ENCODE measurements at regions not wholly inside any gene's neighbourhood (a gene's known extent, or its start where the extent isn't known, plus 50 kb on each side); places are given as distances from the start of the nearest gene placed in this dataset.

DNA sequence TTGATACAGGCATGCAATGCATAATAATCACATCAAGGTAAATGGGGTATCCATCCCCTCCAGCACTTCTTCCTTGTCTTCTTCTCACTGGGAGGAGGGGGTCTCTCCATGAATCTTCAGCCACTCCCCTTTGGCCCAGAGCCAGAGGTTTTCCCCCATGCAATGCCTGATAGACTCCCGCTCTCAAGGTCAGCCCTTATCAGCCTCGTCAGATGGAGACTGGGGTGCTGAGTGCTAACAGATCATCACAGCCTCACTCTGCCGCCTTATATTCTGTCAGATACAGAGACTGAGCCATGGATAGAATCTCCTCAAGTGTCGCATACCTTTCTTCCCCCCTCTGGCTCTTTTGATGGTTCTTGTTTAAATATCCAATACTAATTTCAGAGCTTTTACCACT, 503.1 kb downstream of the AACS start:
- DNase-seq (ENCODE audit: low read depth) = no peak

DNA sequence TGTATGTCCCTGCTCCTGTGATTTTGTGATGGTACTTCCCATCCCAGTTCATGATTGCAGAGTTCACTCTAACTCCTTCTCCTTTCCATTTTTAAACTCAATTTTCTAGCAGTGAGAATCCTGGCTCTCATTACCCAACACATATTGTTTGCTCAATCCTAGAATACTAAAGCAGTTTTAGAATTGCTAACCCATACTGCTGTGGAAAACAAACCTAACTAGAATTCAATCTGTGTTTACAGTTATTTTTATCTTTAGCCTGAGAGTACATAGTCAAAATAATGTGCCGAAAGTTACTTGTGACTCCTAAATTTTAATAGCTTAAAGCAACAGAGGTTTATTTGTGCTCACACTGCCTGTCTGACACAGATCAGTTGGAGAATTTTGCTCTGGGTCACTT, 508.0 kb downstream of the AACS start:
- no peak for DNase-seq (ENCODE audit: low read depth)

DNA sequence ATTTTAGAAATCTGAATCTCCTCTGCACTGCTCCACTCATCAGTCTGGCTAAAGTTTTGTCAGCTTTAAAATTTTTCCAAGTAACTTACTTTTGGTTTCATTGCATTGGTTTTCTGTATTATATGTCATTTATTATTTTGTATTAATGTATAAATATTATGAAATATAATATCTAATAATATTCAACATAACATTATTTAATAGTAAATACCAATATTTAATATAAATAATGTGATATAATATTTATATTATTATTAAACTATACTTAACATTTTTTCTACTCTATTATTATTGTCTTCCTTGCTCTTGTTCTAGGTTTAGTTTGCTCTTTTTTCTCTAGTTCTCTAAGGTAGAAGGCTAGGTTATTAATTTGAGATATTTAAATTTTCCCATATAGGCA, 512.1 kb downstream of the AACS start:
- no peak for DNase-seq (ENCODE audit: low read depth)

DNA sequence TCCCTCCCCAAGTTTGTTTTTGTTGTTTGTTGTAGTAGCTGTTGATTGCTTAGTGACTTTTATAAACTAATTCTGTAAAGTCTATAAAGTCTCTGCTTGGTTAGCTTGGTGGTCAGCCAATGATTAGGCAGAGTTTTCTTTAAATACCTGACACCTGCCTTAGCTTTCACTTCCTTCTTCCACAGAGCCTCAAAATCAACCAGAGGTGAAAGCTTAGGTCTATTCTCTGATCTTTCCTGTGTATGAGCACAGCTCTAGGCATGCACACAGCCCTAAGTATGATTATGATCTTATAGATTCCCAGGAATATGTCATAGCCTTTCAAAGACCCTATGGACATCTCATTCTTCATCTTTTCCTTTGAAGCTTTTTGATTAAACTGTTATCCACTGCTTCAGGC, 514.7 kb downstream of the AACS start:
- DNase-seq (ENCODE audit: low read depth) = no peak

DNA sequence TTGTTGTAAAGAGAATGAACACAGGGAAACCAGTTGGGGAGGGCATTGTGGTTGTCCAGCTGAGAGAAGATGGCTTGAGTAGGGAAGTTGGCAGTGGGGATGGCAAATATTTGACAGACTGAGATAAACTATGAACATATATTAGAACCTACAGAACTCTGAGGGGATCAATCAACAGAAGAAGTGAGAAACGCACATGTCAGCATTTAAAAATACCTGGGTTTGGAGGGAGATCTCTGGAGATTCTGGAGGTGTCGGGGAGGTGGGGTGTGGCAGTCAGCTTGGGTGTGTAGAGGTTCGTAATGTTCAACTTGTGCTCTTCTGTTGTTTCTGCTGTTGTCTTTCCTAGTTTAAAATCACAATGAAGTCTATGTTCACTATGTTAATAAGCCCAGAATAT, 517.8 kb downstream of the AACS start:
- no peak for DNase-seq (ENCODE audit: low read depth)

DNA sequence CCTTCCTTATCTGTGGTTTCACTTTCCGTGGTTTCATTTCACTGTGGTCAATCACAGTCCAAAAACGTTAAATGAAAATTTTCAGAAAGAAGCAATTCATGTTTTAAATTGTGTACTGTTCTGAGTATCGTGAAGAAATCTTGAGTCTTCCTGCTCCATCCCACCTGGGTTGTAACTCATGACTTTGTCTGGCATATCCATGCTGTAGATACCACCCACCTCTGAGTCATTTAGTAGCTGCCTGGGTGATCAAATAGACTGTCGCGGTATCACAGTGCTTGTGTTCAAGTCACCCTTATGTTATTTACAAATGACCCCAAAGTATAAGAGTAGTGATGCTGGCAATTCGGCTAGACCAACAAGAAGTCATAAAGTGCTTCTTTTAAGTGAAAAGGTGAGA, 521.2 kb downstream of the AACS start:
- DNase-seq (ENCODE audit: low read depth) = no peak

DNA sequence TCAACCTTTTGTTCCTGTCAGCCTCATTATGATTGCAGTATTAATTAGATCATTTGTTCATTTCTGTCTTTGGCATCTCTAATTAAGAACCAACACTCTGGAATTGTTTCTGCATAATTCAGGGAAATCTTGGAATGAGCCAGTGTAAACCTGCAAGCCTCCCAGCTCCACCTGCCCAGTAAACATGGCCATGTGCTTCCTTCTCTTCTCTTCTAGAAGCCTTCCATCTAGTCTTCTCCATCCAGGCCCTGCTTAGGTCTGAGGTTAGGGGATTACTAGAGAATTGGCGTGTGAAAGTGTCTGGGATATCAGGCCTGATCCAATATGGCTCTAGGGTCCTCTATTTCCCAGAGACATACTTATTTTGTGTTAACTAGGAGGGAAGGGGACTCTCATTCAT, 528.0 kb downstream of the AACS start:
- no peak for DNase-seq (ENCODE audit: low read depth)

DNA sequence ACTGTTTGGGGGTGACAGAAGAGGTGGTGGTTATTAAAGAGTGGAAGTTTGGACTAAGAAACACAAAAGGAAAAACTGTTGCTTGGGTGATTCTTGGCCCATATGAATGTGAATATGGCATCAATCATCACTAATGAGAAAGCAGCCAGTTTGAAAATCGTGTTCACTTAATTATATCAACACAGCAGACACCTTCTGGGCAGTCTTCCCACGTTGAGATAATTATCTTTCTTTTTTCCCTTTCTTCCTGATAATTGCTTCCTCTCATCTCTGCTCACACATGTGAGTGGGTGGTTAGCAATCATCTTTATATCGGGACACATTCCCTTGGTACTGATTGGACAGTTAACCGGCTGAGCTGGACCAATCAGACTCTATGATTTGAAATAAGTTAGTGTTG, 539.7 kb downstream of the AACS start:
- no peak for DNase-seq (ENCODE audit: low read depth)

DNA sequence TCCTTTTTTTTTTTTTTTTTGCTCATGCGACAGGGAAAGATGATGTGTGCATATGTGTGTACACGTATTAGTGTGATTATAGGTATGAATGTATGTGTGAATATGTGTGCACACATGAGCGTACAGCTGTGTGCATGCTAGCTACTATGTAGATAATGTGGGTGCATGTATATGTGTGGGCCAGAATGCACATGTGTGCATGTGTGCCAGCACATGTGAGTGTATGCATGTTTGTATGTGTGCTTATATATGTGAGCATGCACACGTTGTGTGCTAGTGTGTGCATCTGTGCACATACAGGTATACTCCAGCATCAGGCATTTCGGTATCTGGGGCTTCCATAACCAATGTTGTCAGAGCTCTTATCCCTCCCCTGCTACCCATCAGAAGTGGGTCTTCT, 541.1 kb downstream of the AACS start:
- no peak for DNase-seq (ENCODE audit: low read depth)

DNA sequence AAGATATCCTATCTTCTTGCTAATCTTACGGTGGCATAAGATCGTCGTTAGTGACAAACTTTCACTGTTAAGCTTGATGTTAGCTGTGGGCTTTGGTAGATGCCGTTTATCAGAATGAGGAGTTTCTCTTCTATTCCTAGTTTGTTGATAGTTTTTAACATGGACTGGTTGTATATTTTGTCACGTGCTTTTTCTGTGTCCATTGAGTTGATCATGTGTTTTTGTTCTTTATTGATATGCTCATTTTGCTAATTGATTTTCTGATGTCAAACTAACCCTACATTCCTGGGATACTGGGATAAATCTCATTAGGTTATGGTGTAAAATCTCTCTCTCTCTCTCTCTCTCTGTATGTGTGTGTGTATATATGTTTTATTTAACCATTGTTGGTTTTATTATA, 545.1 kb downstream of the AACS start:
- DNase-seq (ENCODE audit: low read depth) = no peak

DNA sequence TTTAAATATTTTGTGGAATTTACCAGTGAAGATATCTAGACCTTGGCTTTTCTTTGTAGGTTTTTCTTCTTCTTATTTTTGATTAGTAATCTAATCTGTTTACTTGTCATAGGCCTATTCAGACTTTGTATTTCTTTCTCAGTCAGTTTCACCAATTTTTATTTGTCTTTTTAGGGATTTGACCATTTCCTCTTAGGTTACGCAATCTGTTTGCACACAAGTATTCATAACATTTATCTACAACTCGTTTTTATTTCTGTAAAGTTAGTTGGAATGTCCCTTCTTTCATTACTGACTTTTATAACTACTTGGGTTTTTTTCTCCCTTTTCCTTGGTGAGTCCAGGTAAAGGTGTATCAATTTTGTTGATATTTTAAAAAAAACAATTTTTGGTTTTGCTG, 545.7 kb downstream of the AACS start:
- peak; percentile 2 for DNase-seq (ENCODE audit: low read depth)

DNA sequence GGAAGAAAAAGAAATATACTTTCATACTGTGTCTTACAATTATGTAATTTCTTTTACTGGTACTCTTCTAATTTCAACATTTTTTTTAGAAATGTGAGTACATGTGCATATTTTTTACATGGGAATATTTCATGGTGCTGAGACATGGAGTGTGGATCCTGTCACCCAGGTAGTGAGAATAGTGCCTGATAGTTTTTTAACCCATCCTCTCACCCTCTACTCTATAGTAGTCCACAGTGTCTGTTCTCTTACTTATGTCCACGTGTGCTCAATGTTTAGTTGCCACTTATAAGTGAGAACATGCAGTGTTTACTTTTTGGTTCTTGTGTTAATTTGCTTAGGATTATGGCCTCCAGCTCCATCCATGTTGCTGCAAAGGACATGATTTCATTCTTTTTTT, 548.8 kb downstream of the AACS start:
- DNase-seq (ENCODE audit: low read depth) = no peak

DNA sequence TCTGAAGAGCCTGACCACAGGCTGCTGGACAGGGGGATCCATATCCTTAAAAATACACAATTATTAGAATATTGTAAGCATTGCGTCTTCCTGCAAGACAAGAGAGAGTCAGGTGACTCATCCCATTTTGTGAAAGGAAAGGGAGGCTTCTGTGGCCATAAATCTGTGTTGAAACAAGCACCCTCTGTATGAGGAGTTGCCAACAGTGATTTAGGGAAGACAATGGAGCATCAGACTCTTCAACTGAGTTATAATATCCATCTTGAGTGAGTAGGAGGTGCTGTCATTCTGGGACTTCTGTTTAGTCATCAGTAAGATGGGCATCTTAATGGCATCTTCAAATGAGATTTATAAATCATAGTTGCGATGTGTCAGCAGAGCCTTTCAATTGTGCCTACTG, 554.5 kb downstream of the AACS start:
- DNase-seq (ENCODE audit: low read depth) = no peak

DNA sequence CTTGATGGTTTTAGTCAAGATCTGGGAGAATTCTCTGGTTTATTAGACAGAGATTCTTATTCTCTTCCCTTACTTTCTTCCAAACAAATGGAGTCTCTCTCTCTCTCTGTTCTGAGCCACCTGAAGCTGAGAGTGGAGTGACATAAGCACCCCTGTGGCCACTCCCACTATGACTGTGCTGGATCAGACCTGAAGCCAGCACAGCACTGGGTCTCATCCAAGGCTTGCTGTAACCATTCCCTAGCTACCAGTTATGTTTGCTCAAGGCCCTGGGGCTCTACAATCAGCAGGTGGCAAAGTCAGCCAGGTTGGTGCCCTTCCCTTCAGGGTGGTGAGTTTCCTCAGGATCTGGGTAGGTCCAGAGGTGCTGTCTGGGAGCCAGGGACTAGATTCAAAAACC, 568.5 kb downstream of the AACS start:
- DNase-seq (ENCODE audit: low read depth) = no peak

DNA sequence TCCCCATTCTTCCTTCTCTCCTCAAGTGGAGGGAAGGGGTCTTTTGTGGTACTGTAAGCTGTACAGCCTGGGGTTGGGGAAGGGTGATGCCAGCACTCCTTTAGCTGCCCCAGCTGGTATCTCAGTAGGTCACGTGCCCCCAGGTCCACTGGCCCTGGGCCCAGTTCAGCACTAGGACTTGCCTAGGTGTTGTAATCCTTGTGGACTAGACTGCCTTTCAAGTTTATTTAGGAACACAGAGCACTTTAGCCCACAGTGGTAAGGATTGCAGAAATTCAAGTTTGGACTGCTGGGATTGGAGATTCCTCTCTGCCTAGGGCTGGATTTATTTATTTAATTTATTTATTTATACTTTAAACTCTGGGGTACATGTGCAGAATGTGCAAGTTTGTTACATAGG, 569.6 kb downstream of the AACS start:
- DNase-seq (ENCODE audit: low read depth) = no peak

DNA sequence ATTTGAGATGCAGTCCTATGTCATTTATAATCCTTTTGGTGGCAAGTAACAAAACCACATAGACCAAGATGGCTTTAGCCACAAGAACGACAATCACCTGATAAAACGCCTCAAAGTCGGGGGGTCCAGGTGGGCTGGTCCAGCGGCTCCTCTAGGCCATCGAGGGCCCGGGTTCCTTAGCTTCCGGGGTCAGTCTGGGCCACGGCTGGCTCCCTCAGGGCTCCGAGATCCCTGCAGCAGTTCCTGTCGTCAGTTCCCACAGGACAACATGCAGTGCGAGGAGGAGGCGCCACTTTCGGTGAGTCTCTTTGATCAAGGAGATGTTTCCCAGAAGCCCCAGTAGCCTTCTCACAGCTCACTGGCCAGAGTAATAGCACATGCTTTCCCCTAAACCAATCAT, 574.6 kb downstream of the AACS start:
- no peak for DNase-seq (ENCODE audit: low read depth)

DNA sequence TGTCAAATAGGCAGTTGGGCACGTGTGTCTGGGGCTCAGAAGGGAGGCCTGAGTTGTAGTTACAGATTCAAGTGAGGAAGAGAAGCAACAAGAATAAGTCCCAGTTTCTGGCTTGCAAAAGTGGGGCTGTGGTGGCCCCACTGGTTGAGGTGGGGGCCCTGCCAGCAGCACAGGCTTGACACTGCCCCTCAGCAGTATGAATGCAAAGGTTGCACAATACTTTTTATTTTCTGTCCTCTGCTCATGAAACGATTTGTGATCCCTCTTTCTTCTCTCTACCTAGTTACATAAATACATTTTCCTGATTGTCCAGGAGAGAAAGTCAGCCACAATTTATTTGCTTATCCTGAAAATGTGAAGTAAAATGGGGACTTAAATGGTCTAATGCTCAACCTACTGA, 577.8 kb downstream of the AACS start:
- DNase-seq (ENCODE audit: low read depth) = no peak

DNA sequence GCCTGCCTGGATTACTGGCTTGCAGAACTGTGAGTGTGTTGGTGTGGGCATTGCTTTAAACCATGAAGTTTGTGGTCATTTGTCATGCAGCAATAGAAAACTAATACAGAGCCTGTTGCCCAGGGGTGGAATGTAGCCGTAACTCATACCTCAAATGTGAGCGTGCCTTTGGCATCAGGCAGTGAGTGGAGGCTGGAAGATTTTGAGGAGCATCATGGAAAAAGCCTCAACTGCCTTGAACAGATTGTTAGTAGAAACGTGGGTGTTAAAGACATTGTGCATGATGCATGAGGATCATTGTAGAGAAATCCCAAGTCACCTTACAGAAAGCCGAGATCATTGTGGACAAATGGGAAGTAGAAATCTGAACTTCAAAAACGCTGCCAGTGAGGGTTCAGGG, 580.5 kb downstream of the AACS start:
- DNase-seq (ENCODE audit: low read depth) = no peak

DNA sequence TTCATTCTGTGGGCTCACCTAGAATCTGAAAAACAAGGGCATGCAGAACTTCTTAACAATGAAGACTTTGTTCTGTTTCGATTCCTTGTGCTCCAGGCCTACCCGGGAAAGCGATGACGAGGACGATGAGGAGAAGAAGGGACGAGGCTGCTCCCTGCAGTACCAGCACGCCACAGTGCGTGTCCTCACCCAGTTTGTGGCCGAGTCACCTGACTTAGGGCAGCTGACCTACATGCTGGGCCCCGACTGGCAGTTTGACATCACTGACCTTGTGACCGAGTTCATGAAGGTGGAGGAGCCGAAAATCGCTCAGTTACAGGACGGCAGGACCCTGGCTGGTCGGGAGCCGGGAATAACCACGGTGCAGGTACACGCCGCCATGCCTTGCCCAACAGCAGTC, 585.4 kb downstream of the AACS start:
- no peak for DNase-seq (ENCODE audit: low read depth)

DNA sequence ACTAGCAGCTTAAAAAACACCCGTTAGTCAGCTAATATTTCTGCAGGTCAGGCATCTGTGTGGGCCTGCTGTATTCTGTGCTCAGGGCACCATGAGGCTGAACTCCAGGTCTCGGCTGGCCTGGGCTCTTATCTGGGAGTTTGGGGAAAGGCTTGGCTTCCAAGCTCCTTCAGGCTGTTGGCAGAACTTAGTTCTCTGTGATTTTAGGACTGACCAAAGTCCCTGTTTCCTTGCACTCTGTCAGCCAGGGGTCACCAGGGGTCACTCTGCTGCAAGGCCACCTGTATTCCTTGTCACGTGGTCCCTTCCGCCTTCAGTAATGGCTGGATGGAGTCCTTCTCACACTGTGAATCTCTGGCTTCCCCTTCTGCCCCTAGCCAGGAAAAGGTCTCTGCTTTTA, 586.4 kb downstream of the AACS start:
- no peak for DNase-seq (ENCODE audit: low read depth)

DNA sequence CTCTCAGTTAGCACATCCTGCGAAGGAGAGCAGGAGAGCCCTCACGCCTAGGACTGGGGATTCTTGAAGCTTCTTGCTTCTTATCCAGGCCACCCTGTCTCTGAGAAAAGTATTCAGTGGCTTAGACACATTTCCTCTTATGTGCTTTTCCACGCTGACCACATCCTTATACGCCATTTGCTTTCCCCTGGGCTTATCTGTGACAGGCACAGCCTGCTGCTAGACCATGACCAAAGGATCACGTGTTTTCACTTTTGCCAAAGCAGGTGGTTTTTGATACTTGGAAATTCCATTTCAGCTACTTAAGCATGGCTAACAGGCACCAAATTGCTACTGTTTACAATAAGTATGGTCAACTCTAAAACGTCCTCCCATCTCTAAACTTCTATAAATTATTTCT, 587.4 kb downstream of the AACS start:
- DNase-seq (ENCODE audit: low read depth) = no peak

DNA sequence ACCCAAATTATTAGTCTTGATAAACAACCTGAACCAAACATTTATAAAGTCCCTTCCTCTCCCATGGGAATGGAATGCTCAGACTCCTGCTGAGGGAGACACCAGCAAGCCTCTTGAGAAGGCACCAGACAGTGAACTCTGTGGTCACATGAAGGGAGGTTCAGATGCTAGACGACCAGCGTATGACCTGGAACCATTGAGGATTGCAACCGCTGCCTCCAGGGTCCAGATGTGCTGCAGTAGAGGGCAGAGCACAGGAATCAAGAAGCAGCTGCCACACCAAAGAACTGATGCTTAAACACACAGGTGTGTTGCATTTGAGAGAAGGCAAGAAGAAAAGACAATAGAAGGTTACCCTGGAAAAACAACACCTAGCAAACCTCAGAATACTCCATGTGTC, 592.4 kb downstream of the AACS start:
- no peak for DNase-seq (ENCODE audit: low read depth)

DNA sequence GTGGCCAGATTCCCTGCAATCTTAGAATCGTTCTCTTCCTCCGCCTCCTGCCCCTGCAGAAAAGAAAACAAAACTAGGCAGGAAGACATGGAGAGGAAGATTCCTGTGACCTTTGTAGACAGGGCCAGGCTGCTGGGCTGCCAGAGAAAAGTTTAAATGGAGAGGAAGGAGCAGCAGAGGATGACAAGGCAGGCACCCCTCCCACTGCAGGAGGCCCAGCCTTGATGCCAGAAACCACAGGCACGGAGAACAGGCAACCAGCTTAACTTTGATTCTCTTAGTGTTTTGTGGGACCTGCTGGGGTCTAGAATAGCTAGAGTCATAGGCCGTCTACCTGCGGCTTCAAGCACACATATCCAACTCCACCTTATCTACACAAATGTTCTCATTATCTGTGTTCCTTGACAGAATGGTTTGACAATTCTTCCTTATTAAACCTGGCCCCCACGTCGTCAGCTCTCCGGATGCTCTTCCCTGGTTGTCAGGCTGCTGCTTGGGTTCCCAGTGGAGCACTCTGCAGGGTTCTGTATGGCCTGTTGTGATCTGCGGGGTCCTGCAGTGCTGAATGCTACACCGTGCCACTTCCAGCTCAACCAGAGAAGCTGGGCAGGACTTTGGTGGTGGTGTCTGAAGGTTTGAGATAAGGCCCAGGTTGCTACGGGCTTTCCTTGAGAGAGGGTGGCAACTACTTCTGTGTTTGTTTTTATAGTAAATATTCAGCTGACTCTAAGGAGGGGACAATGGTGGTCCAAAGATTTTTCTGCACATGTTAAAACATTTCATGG, 609.5 kb downstream of the AACS start:
- no peak for DNase-seq (ENCODE audit: low read depth)

DNA sequence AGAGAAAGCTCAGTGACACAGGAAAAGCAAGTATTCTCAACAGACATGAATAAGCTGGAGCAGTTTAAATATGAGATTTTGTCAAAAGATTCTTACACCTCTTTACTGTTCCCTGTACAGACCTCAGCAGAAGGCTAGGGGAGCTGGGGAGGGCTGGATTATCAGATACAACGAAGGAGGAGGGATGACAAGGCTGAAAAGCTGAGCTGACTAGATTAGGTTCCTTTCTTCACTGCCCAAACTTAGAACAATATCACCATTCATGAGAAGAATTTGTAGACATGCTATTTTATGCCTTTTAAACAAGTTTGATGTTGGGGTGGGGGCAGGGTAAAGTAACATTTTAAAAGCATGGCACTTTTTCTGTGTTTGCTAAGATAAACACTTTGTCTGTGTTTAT, 611.1 kb downstream of the AACS start:
- DNase-seq (ENCODE audit: low read depth) = no peak

DNA sequence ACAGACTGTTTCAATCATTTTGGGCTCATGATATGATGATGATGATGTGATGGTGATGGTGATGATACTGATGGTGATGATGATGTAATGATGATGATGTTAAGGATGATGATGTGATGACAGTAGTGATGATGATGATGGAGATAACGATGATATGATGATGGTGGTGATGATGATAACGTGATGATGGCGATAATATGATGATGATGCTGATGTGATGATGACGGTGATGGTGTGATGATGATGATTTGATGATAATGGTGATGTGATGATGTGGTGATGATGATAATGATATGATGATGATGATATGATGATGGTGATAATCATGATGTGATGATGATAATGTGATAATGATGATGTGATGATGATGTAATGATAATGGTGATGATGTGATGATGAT, 612.6 kb downstream of the AACS start:
- no peak for DNase-seq (ENCODE audit: low read depth)
